AG09319 (cell line): ENCODE measurements at regions not wholly inside any gene's neighbourhood (a gene's known extent, or its start where the extent isn't known, plus 50 kb on each side); places are given as distances from the start of the nearest gene placed in this dataset.

Experiments used
- DNase-seq: peaks from one replicate; pipeline ENCODE4 v3.0.0-alpha.2; 2010; ENCODE audit warnings: low read depth; ENCODE audit errors: extremely low read depth
- CTCF ChIP-seq: IDR thresholded peaks from 2 replicates; pipeline ENCODE4 v1.5.1; 2011; ENCODE audit warnings: low read depth, mild to moderate bottlenecking, inconsistent platforms, low read length, moderate library complexity

- DNase-seq, result no peak
Measured at GRCh38 chr11:29959488-29959887, 57.3 kb downstream of the KCNA4 start.

GRCh38 chr11:29957431-29957830 lies 59.4 kb downstream of the KCNA4 start:
- DNase-seq, result no peak
- TF ChIP-seq CTCF, result no peak

More at GRCh38 chr11:29959488-29959887, 57.3 kb downstream of the KCNA4 start:
- TF ChIP-seq CTCF, result no peak

- TF ChIP-seq CTCF, result no peak
- DNase-seq, result no peak
Measured at GRCh38 chr11:29956076-29956556, 60.7 kb downstream of the KCNA4 start.

DNA sequence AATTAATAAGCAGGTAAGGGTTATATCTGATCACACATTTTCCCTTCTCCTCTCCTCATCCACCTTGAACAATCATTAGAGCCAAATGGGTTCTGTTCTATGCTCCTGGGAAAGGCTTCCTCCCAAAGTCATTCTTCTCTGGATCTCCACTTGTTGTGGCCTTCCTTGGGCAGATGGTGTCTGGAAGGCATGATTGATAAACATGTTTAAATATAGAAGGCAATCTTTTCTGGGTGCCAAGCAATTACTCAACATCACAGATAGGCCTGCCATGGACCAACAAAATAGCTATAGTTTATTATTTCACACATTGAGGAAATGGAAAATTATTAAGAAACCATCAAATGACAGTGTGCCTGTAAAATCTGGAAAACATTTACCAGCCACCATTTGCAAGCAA lies 73.5 kb downstream of the KCNA4 start:
- TF ChIP-seq CTCF, result no peak
- no peak for DNase-seq

DNA sequence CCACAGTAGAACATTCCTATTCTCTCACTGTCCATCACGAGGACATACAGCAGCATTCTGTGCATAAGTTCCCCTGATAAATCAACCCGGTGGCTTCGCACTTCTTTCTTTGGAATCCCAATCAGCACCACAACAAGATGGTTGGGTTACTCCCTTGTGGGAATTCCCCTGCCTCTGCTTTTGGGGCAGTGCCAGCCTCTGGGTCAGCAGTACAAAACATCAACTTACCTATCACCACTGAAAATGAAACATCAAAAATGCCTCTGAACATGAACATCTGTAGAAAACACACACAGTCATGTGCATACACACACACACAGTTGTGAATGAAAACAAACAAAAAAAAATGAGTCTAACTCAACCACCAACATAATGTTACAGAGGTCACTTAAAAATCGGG lies 79.3 kb downstream of the KCNA4 start:
- DNase-seq, result no peak
- TF ChIP-seq CTCF, result no peak

DNA sequence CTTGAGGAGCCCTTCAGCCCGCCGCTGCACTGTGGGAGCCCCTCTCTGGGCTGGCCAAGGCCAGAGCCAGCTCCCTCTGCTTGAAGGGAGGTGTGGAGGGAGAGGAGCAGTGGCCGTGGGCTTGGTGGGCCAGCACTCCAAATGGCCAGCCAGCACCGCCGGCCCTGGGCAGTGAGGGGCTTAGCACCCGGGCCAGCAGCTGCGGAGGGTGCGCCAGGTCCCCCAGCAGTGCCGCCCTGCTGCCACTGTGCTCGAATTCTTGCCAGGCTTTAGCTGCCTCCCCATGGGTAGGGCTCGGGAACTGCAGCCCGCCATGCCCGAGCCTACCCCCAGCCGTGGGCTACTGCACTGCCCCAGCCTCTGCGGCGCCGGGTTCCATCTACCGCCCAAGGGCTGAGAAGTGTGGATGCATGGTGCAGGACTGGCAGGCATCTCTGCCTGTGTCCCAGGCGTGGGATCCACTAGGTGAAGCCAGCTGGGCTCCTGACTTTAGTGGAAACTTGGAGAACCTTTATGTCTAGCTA lies 82.7 kb downstream of the KCNA4 start:
- no peak for DNase-seq
- TF ChIP-seq CTCF, result no peak

- TF ChIP-seq CTCF, result no peak
- DNase-seq, result no peak
Measured at GRCh38 chr11:29916040-29916439, 100.8 kb downstream of the KCNA4 start.
